Breast epithelium (tissue), 3 donors: ENCODE measurements at regions not wholly inside any gene's neighbourhood (a gene's known extent, or its start where the extent isn't known, plus 50 kb on each side); places are given as distances from the start of the nearest gene placed in this dataset.

Experiments
- CTCF ChIP-seq, 3 donors: fragments of 450-650 bp; IDR thresholded peaks; one replicate each; pipeline ENCODE4 v1.5.1; 2016 to 2017; ENCODE audit warnings: antibody characterized with exemption in 3 of 3, mild to moderate bottlenecking in 3 of 3, moderate library complexity in 3 of 3
- POLR2A ChIP-seq: fragments of 450-650 bp; IDR thresholded peaks from one replicate; pipeline ENCODE4 v1.6.1; 2016; ENCODE audit warnings: antibody characterized with exemption, mild to moderate bottlenecking, moderate library complexity

- TF ChIP-seq POLR2A (no peak), CTCF (IDR thresholded peaks at IDR 0.05) (no peak)
Observed at GRCh38 chr2:226174390-226174789, 625.2 kb downstream of the IRS1 start.
